ENCODE measurements at regions not wholly inside any gene's neighbourhood (a gene's known extent, or its start where the extent isn't known, plus 50 kb on each side); places are given as distances from the start of the nearest gene placed in this dataset.

DNA sequence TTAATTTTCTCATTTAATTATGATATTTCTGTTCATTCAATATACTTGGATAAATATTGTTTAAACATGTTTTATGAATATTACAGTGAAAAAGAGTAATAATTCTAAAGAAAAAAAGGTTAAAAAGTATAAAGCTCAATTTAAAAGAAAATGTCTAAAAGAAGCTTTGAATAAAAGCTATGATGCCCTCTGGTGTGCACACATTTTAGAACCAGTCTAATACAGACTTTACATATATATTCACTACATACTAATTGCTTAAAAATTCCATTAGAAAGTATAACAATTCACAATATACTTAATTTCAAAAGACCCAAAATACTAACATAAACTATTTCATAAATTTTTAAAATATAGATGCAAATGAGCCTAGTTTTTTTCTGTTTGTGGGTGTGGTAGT lies 909.1 kb upstream of the ROBO1 start:
- no peak for ATAC-seq
- intact Hi-C loops (cut with DNase I), result no loop called here

GRCh38 chr3:80676261-80676660 lies 908.5 kb upstream of the ROBO1 start:
- intact Hi-C loops (cut with DNase I), result no loop called here
- H3K27me3 ChIP-seq, result no peaks in the 10 kb centered on the region
- H3K36me3 ChIP-seq, result no peaks in the 10 kb centered on the region
- DNase-seq (no peak), ATAC-seq (no peak)
- no peaks in the 10 kb centered on the region for H3K4me1 ChIP-seq
- H3K9me3 ChIP-seq, result no peaks in the 10 kb centered on the region
- TF ChIP-seq CTCF (IDR thresholded peaks at IDR 0.05), result no peak
- H3K4me3 ChIP-seq, result no peak overlapping the region
- H3K27ac ChIP-seq, result no peak overlapping the region

More for the DNA sequence above, 909.1 kb upstream of the ROBO1 start:
- H3K4me1 ChIP-seq, result no peaks in the 10 kb centered on the region
- no peak for TF ChIP-seq CTCF (IDR thresholded peaks at IDR 0.05)
- H3K27ac ChIP-seq, result no peak overlapping the region
- H3K4me3 ChIP-seq, result no peak overlapping the region
- DNase-seq, result peak in 1 of 4 donors; percentile 4
- no peaks in the 10 kb centered on the region for H3K9me3 ChIP-seq
- no peaks in the 10 kb centered on the region for H3K36me3 ChIP-seq
- H3K27me3 ChIP-seq, result no peaks in the 10 kb centered on the region

- H3K36me3 ChIP-seq, result no peaks in the 10 kb centered on the region
- H3K27ac ChIP-seq, result no peak overlapping the region
- ATAC-seq, result no peak
- DNase-seq, result no peak
- no peak for TF ChIP-seq CTCF (IDR thresholded peaks at IDR 0.05)
- no peaks in the 10 kb centered on the region for H3K9me3 ChIP-seq
- H3K27me3 ChIP-seq, result no peaks in the 10 kb centered on the region
- intact Hi-C loops (cut with DNase I), result no loop called here
- no peaks in the 10 kb centered on the region for H3K4me1 ChIP-seq
- H3K4me3 ChIP-seq, result no peak overlapping the region
These were observed 908.0 kb upstream of the ROBO1 start for GRCh38 chr3:80675790-80676189.

GRCh38 chr3:80668600-80669294 lies 900.9 kb upstream of the ROBO1 start:
- no peaks in the 10 kb centered on the region for H3K4me1 ChIP-seq
- DNase-seq (peak in 1 of 4 donors; percentile 12), ATAC-seq (no peak)
- no peak overlapping the region for H3K4me3 ChIP-seq
- no peak for TF ChIP-seq CTCF (IDR thresholded peaks at IDR 0.05)
- no peaks in the 10 kb centered on the region for H3K27me3 ChIP-seq
- no peak overlapping the region for H3K27ac ChIP-seq
- intact Hi-C loops (cut with DNase I), result no loop called here
- peaks cover 0 to 25% of the 10 kb centered on the region in 2 donors for H3K9me3 ChIP-seq
- H3K36me3 ChIP-seq, result no peaks in the 10 kb centered on the region

GRCh38 chr3:80668100-80668499 lies 900.3 kb upstream of the ROBO1 start:
- H3K36me3 ChIP-seq, result no peaks in the 10 kb centered on the region
- H3K27ac ChIP-seq, result no peak overlapping the region
- H3K4me1 ChIP-seq, result no peaks in the 10 kb centered on the region
- DNase-seq, result no peak
- no peak for TF ChIP-seq CTCF (IDR thresholded peaks at IDR 0.05)
- no peak for ATAC-seq
- intact Hi-C loops (cut with DNase I), result no loop called here
- no peaks in the 10 kb centered on the region for H3K27me3 ChIP-seq
- H3K9me3 ChIP-seq, result peaks cover 0 to 25% of the 10 kb centered on the region in 2 donors
- no peak overlapping the region for H3K4me3 ChIP-seq
